Stomach (tissue), 4 donors: ENCODE measurements at regions not wholly inside any gene's neighbourhood (a gene's known extent, or its start where the extent isn't known, plus 50 kb on each side); places are given as distances from the start of the nearest gene placed in this dataset.

ENCODE experiments used
- CTCF ChIP-seq, 7 experiments: fragments of 450-650 bp in 4 of 7; fragments of 200-600 bp in 3 of 7; sonication (generic) in 3 of 7; IDR thresholded peaks; one replicate each; pipeline ENCODE4 v1.5.1; 2016 to 2019; ENCODE audit warnings: antibody characterized with exemption in 7 of 7, control low read depth in 2 of 7, mild to moderate bottlenecking in 1 of 7
- EP300 ChIP-seq: sonication (generic); formaldehyde crosslinking; IDR thresholded peaks from one replicate; pipeline ENCODE4 v1.6.1; 2017; ENCODE audit warnings: antibody characterized with exemption
- POLR2A ChIP-seq, 4 donors: fragments of 450-650 bp; IDR thresholded peaks; one replicate each; pipeline ENCODE4 v1.6.1; 2016; ENCODE audit warnings: antibody characterized with exemption in 4 of 4, control low read depth in 2 of 4, mild to moderate bottlenecking in 1 of 4, moderate library complexity in 1 of 4
- POLR2AphosphoS5 ChIP-seq, 3 donors: sonication (generic); formaldehyde crosslinking; IDR thresholded peaks; one replicate each; pipeline ENCODE4 v1.6.1; 2016; ENCODE audit warnings: antibody characterized with exemption in 3 of 3

GRCh38 chr16:51355875-51356274, 204.8 kb upstream of the SALL1 start:
- no peak for TF ChIP-seq CTCF (IDR thresholded peaks at IDR 0.05)
- no peak for TF ChIP-seq EP300
- TF ChIP-seq POLR2A (IDR thresholded peaks at IDR 0.05) = no peak
- no peak for TF ChIP-seq POLR2AphosphoS5 (IDR thresholded peaks at IDR 0.05)
